HAP-1 (cell line): ENCODE measurements at regions not wholly inside any gene's neighbourhood (a gene's known extent, or its start where the extent isn't known, plus 50 kb on each side); places are given as distances from the start of the nearest gene placed in this dataset.

Source experiments
- DNase-seq, 2 experiments: peaks; one replicate each; pipeline ENCODE4 v3.0.0-alpha.2; 2016 to 2020; ENCODE audit warnings: low spot score in 2 of 2
- H3K27me3 ChIP-seq: fragments of 250-450 bp; sonication (Bioruptor Pico); 2 replicates; pipeline ENCODE4 v1.5.1; 2020; ENCODE audit warnings: low read depth, mild to moderate bottlenecking, moderate library complexity
- H3K36me3 ChIP-seq: fragments of 250-450 bp; sonication (Bioruptor Pico); replicated peaks from 2 replicates; pipeline ENCODE4 v1.5.1; 2020; ENCODE audit warnings: mild to moderate bottlenecking
- H3K4me1 ChIP-seq: fragments of 250-450 bp; sonication (Bioruptor Pico); 2 replicates; pipeline ENCODE4 v1.5.1; 2020; ENCODE audit warnings: mild to moderate bottlenecking
- H3K4me3 ChIP-seq: fragments of 250-450 bp; sonication (Bioruptor Pico); 2 replicates; pipeline ENCODE4 v1.5.1; 2020; ENCODE audit warnings: mild to moderate bottlenecking, moderate library complexity
- H3K9me3 ChIP-seq: fragments of 250-450 bp; sonication (Bioruptor Pico); 2 replicates; pipeline ENCODE4 v1.5.1; 2020; ENCODE audit warnings: mild to moderate bottlenecking, moderate library complexity
- in situ Hi-C: fragments of 300-500 bp; cut with MboI; formaldehyde crosslinking; loops from 3 replicates; pipeline ENCODE4 v1.14.3; 2020; ENCODE audit warnings: low sequenced_read_pairs, inconsistent platforms, mixed read lengths

DNA sequence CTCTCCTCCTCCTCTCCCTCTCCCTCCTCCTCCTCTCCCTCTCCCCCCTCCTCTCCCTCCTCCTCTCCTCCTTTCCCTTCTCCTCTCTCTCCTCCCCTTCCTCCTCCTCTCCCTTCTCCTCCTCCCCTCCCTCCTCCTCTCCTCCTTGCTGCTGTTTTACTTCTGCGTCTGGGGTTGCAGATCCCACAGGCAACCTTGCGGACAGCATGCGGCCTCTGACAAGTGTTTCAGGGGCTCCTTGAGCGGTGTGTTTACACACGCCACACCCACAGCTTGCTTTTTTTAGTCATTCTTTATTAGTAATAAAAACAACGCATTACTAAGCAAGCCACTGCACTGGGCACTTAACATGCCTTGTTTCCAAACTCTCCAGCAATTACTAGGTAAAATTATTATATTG lies 81.9 kb downstream of the TFAP2C start:
- Histone ChIP-seq H3K36me3 (no peaks in the 10 kb centered on the region), H3K4me3 (no peak overlapping the region), H3K4me1 (peaks cover 10% of the 10 kb centered on the region), H3K27me3 (no peaks in the 10 kb centered on the region), H3K9me3 (no peaks in the 10 kb centered on the region)
- DNase-seq: peak in 1 of 2 experiments; percentile 30
- in situ Hi-C loops: no loop called here

DNA sequence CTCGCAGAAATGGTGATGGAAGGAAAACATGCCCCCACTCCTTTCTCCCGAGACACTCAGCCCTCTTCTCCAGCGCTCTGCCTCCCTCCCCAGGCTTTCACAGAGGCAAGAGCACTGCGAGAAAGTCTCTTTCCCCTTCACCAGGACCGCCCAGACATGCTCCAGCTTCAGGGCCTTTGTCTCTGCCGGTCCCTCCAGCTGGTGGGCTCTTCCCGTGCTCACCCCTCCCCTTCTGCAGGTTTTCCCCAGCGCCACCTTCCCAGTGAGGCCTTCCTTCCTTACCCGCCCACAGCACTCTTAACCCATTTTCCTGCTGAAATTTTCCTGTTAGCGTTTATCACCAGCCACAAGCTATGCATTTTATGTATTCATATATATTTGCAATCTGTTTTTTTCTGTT lies 86.2 kb downstream of the TFAP2C start:
- in situ Hi-C loops: no loop called here
- no peaks in the 10 kb centered on the region for H3K27me3 ChIP-seq
- DNase-seq: no peak
- H3K4me1 ChIP-seq: peaks cover 10% of the 10 kb centered on the region
- no peak overlapping the region for H3K4me3 ChIP-seq
- H3K9me3 ChIP-seq: no peaks in the 10 kb centered on the region
- H3K36me3 ChIP-seq: no peaks in the 10 kb centered on the region

DNA sequence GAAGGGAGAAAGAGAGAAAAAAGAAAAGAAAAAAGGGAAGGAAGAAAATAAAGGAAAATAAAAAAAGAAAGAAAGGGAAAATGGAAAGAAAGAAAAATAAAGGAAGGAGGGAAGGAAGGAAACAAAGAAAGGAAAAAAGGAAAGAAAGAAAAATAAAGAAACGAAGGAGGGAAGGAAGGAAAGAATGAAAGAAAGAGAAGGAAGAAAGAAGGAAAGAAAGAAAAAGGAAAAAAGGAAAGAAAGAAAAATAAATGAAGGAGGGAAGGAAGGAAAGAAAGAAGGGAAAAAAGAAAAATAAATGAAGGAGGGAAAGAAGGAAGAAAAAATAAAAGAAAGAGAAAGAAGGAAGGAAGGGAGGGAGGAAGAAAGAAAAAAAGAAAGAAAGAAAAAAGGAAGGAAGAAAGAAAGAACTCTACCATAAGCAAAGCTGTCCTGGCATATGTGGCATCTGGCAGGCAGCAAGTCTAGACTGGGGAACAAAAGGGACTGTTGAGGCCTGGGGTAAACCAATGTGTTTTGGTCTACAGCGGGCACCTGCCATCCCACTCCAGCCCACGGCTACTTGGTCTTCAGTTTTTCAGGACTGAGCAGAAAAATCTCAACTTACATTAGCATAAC lies 86.9 kb downstream of the TFAP2C start:
- DNase-seq: no peak
- Histone ChIP-seq H3K4me1 (peaks cover 10% of the 10 kb centered on the region), H3K4me3 (no peak overlapping the region), H3K27me3 (no peaks in the 10 kb centered on the region), H3K36me3 (no peaks in the 10 kb centered on the region), H3K9me3 (no peaks in the 10 kb centered on the region)
- in situ Hi-C loops: no loop called here

- no peaks in the 10 kb centered on the region for H3K9me3 ChIP-seq
- peaks cover 2% of the 10 kb centered on the region for H3K4me1 ChIP-seq
- H3K27me3 ChIP-seq: no peaks in the 10 kb centered on the region
- no peak overlapping the region for H3K4me3 ChIP-seq
- no peaks in the 10 kb centered on the region for H3K36me3 ChIP-seq
- no peak for DNase-seq
- in situ Hi-C loops: no loop called here
Measured at GRCh38 chr20:56716806-56717205, 87.7 kb downstream of the TFAP2C start.

- in situ Hi-C loops: no loop called here
- H3K36me3 ChIP-seq: no peaks in the 10 kb centered on the region
- DNase-seq: no peak
- H3K4me3 ChIP-seq: no peak overlapping the region
- no peaks in the 10 kb centered on the region for H3K27me3 ChIP-seq
- no peaks in the 10 kb centered on the region for H3K4me1 ChIP-seq
- H3K9me3 ChIP-seq: no peaks in the 10 kb centered on the region
Measured at GRCh38 chr20:56718816-56719215, 89.7 kb downstream of the TFAP2C start.

DNA sequence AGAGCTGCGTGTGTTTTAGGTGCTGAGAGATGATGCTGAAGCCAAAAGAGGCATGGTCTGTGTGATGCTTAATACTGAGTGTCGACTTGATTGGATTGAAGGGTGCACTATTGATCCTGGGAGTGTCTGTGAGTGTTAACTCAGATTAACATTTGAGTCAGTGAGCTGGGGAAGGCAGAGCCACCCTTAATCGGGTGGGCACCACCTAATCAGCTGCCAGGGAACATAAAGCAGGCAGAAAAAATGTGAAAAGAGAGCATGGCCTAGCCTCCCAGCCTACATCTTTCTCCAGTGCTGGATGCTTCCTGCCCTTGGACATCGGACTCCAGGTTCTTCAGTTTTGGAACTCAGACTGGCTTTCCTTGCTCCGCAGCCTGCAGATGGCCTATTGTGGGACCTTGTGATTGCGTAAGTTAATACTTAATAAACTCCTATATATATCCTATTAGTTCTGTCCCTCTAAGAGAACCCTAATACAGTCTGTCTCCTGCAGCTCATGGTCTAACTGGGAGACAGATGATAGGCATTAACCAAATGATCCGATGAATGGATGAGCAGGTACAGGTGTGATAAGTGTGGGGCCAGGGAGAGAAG lies 91.6 kb downstream of the TFAP2C start:
- in situ Hi-C loops: no loop called here
- H3K27me3 ChIP-seq: no peaks in the 10 kb centered on the region

GRCh38 chr20:56722042-56722441 lies 92.9 kb downstream of the TFAP2C start:
- no peaks in the 10 kb centered on the region for H3K36me3 ChIP-seq
- no peaks in the 10 kb centered on the region for H3K27me3 ChIP-seq
- H3K9me3 ChIP-seq: no peaks in the 10 kb centered on the region
- H3K4me1 ChIP-seq: no peaks in the 10 kb centered on the region
- no peak for DNase-seq
- in situ Hi-C loops: no loop called here
- H3K4me3 ChIP-seq: no peak overlapping the region

More for the DNA sequence above, 91.6 kb downstream of the TFAP2C start:
- no peak for DNase-seq
- Histone ChIP-seq H3K4me1 (no peaks in the 10 kb centered on the region), H3K4me3 (no peak overlapping the region), H3K36me3 (no peaks in the 10 kb centered on the region), H3K9me3 (no peaks in the 10 kb centered on the region)

- H3K36me3 ChIP-seq: no peaks in the 10 kb centered on the region
- no peak for DNase-seq
- H3K27me3 ChIP-seq: no peaks in the 10 kb centered on the region
- H3K9me3 ChIP-seq: no peaks in the 10 kb centered on the region
- in situ Hi-C loops: no loop called here
- no peak overlapping the region for H3K4me3 ChIP-seq
- H3K4me1 ChIP-seq: no peaks in the 10 kb centered on the region
Measured at GRCh38 chr20:56723331-56723730, 94.2 kb downstream of the TFAP2C start.

GRCh38 chr20:56724241-56724757 lies 95.2 kb downstream of the TFAP2C start:
- no peaks in the 10 kb centered on the region for H3K36me3 ChIP-seq
- in situ Hi-C loops: no loop called here
- no peak for DNase-seq
- H3K27me3 ChIP-seq: no peaks in the 10 kb centered on the region
- no peak overlapping the region for H3K4me3 ChIP-seq
- no peaks in the 10 kb centered on the region for H3K4me1 ChIP-seq
- no peaks in the 10 kb centered on the region for H3K9me3 ChIP-seq

GRCh38 chr20:56730003-56730402 lies 100.9 kb downstream of the TFAP2C start:
- H3K9me3 ChIP-seq: no peaks in the 10 kb centered on the region
- in situ Hi-C loops: no loop called here
- H3K27me3 ChIP-seq: no peaks in the 10 kb centered on the region
- H3K4me1 ChIP-seq: no peaks in the 10 kb centered on the region
- no peak for DNase-seq
- H3K4me3 ChIP-seq: no peak overlapping the region
- no peaks in the 10 kb centered on the region for H3K36me3 ChIP-seq

GRCh38 chr20:56730996-56731395 lies 101.9 kb downstream of the TFAP2C start:
- Histone ChIP-seq H3K4me3 (no peak overlapping the region), H3K4me1 (no peaks in the 10 kb centered on the region), H3K36me3 (no peaks in the 10 kb centered on the region), H3K27me3 (no peaks in the 10 kb centered on the region), H3K9me3 (no peaks in the 10 kb centered on the region)
- in situ Hi-C loops: no loop called here
- no peak for DNase-seq

- H3K4me3 ChIP-seq: no peak overlapping the region
- no peaks in the 10 kb centered on the region for H3K27me3 ChIP-seq
- H3K4me1 ChIP-seq: no peaks in the 10 kb centered on the region
- no peak for DNase-seq
- no peaks in the 10 kb centered on the region for H3K36me3 ChIP-seq
- no peaks in the 10 kb centered on the region for H3K9me3 ChIP-seq
- in situ Hi-C loops: no loop called here
Measured at GRCh38 chr20:56731476-56731875, 102.4 kb downstream of the TFAP2C start.

- H3K27me3 ChIP-seq: no peaks in the 10 kb centered on the region
- H3K4me3 ChIP-seq: no peak overlapping the region
- no peaks in the 10 kb centered on the region for H3K36me3 ChIP-seq
- H3K9me3 ChIP-seq: no peaks in the 10 kb centered on the region
- DNase-seq: no peak
- in situ Hi-C loops: no loop called here
- no peaks in the 10 kb centered on the region for H3K4me1 ChIP-seq
Measured at GRCh38 chr20:56733967-56734366, 104.9 kb downstream of the TFAP2C start.

DNA sequence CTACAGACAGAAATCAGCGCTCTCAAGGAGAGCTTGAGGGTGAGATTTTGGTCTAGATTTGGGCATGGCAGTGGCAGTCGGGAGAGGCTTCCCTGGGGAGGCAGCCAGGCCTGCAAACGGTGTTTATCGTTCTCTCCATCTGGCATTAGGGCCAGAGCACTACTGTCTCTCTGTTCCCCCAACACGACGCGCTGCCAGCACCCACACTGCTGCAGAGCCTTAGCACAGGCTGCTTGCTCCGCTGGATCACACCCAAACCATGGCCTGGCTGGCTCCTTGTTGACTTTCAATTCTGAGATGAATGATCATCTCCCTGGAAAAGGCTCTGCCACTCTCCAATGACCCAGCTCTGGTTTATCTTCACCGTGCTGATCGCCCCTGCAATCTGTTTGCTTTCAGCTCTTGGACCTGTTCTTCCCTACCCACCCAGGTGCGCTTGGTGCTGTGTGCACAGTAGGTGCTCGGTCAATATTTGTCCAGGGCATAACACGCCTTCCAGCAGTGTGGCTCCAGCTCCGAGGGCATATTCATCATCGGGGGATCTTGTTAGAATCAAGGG lies 106.1 kb downstream of the TFAP2C start:
- no peak overlapping the region for H3K4me3 ChIP-seq
- no peaks in the 10 kb centered on the region for H3K27me3 ChIP-seq

More for the DNA sequence above, 106.1 kb downstream of the TFAP2C start:
- Histone ChIP-seq H3K4me1 (no peaks in the 10 kb centered on the region), H3K9me3 (no peaks in the 10 kb centered on the region), H3K36me3 (no peaks in the 10 kb centered on the region)
- in situ Hi-C loops: no loop called here
- no peak for DNase-seq
